Hippocampal formation (tissue), 2 donors: ENCODE measurements at regions not wholly inside any gene's neighbourhood (a gene's known extent, or its start where the extent isn't known, plus 50 kb on each side); places are given as distances from the start of the nearest gene placed in this dataset.

Experiments used
- DNase-seq, 2 donors: peaks; one replicate each; lab custom pipeline; 2025; lab: John Stamatoyannopoulos, UW

DNA sequence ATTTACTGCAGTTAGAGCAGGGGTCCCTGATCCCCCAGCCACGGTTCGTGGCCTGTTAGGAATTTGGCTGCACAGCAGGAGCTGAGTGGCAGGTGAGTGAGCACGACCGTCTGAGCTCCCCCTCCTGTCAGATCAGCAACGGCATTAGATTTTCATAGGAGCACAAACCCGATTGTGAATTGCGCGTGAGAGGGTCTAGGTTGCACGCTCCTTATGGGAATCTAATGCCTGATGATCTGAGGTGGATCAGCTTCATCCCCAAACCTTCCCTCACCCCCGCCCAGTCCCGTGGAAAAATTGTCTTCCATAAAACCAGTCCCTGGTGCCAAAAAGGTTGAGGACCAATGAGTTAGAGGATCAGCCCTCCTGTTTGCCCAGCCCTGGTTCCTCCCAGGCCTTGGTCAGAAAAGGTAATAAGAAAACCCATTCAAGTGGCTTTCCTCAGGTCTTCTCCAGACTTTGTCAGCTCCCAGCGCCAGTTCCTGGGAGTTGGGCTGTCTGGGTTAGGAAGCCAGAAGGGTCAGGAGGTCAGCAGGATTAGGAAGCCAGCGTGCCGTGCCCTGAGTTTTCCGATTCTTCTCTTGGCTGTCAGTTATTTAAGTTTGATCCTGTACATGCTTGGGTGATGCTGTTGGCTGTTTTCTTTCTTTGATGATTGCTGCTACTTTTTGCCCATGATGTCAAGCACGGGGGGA is 139.9 kb upstream of the PMEPA1 start:
- DNase-seq: no peak

DNA sequence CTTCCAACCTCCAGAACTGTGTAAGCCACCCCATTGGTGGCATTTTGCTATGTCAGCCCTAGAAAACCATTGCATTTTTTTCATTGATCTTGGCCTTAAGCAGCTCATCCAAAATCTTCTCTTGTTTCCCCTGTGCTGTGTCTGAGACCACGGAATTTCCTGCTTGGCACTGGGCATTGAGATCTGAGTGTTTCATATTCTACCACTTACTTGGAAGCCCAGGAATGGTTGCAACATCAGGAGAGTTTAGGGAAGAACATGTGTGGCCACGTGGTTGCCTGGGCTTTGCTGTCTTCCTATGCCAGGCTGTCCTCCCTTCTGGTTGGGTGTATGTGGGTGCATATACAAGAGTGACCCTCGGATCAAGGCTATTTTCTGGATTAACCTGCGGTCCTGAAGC is 139.3 kb upstream of the PMEPA1 start:
- no peak for DNase-seq

DNA sequence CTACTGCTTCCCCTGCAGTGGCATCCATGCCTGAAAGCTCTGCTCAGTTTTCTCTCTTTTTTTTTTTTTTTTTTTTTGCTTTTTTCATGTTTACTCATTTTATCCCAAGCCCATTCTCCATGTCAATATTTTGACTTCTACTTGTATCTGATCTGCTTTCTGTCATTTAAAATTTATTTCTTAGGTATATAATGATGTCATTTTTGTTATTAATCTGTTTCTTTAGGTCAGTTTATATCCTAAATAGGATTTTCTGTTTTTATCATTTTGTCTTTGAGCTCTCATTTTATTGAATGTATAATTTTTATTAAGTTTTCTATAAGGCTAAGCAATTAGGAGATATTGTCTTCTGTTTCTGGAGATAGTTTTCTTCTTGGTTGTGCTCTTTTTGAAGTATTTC is 138.5 kb upstream of the PMEPA1 start:
- no peak for DNase-seq

DNA sequence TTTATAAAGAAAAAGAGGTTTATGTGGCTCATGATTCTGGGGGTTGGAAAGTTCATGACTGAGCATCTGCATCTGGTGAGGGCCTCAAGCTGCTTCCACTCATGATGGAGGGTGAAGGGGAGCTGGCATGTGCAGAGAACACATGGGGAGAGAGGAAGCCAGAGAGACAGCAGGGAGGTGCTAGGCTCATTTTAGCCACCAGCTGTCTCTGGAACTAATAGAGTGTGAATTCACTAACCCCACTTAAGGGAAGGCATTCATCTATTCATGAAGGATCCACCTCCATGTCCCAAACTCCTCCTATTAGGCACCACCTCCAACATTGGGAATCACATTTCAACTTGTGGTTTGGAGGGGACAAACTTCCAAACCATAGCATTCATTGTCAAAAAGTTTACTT is 137.3 kb upstream of the PMEPA1 start:
- no peak for DNase-seq

DNA sequence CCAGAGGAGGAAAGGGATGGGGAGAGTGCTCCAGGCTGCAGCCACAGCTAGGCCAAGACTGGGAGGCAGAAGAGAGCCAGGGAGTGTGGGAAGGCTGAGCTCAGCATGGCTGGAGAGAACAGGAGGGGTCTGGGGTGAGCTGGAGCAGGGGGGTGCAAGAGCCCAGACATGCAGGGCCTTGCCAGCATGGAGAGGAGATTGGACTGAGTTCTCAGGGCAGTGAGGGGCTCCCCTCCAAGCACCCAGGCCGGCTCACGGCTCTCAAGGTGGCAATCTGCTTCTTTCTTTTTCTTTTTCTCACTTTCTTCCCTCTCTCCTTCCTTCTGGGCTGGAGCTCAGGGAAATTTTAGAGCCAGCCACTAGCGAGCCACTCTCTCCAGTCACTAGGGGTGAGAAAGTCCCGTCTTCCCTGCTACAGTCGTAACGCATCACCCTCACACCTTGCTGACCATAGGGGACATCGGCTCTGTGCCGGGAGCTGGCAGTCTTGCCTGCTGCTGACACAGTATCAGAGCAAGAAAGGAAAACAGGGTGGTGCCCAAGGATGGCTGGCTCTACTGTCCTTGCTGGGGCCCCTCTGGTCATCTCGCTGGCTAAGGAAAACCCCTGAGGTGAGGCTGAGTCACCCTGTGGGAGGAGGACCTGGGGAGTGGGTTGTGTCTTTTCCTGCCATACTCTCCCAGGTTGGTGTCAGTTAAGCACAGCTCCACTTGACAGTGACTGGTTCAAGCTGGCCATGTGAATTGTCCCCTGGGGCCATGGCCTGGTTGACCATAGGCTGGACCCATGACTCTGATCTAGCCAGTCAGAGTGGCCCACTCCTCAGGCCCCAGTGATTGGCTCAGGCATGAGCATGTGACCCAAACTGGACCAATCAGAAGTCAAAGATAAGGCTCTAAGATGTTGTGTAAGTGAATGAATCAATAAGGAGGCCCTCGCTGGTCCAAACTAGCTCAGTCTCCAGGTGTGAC is 135.1 kb upstream of the PMEPA1 start:
- no peak for DNase-seq

DNA sequence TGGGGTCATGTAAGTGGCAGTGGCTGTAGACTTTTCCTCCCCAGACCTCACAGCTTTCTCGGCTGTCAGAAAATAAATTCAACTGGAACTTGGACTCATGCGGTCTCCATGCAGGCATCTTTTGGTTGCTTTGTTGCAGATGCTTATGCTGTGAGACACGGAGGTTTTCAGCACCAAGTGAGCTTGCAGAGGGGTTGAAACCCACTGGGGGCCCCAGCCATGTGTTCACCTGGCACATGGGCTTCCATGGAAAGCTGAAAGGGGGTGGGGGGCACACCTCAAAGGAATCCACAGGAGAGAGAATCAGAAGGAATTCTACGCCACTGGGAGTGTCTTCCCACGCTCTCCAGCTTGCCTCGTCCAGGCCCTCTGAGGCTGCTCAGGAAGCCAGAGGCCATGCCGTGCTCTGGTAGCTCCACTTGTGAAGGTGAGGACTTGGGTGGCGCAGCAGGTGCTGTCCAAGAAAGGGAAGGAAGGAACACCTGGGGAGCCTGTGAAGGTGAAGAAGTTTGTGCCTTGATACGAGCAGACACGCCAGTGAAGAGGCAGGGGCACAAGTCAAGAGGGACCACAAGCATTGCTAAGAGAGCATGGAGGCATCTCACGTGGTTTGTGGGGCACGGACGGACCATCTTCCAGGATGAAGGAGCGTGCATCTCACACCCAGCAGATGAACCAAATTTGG is 134.3 kb upstream of the PMEPA1 start:
- no peak for DNase-seq

DNA sequence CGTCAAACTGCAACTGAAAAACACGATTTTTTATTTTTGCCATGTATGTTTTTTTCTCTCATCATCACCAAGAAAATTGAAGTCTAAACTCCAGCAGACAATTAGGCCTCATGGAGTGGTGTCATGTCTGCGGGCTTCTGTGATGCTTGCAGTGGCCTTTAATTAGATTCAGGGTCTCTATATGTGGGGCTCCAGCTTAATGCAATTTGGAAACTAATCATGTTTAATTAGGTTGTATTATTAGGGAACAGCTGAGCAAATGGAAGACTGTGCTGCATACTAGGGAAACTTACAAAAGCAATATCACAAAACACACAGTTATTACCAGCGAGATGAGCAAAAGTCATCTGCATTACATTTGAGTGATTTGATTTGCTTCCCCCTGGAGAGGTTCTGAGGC is 132.9 kb upstream of the PMEPA1 start:
- DNase-seq: no peak

DNA sequence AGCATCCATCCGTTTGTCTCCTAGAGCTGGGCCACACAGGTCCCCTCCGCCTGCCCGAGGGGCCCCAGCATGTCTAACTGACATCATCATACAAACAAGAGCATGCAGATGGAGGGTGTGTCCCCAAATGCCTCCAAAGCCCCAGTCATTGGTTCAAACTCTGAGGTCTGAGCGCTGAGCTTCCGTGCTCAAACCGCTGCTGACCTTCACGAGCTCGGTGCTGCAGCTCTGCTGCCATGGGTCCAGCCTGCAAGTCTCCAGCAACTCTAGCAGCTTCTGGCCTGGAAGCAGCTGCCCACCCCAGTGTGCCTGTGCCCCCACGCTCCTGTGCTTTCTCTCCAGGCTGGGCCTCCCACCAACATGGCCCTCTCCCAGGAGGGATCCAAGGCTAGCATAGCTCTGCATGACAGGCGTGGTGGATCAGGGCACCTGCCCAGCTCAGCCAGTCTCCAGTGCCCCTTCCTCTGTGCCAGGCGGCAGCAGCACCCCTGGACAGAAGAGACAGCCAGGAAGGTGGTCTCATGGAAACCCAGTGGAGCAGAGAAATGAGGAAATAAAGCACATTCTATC is 131.6 kb upstream of the PMEPA1 start:
- no peak for DNase-seq

DNA sequence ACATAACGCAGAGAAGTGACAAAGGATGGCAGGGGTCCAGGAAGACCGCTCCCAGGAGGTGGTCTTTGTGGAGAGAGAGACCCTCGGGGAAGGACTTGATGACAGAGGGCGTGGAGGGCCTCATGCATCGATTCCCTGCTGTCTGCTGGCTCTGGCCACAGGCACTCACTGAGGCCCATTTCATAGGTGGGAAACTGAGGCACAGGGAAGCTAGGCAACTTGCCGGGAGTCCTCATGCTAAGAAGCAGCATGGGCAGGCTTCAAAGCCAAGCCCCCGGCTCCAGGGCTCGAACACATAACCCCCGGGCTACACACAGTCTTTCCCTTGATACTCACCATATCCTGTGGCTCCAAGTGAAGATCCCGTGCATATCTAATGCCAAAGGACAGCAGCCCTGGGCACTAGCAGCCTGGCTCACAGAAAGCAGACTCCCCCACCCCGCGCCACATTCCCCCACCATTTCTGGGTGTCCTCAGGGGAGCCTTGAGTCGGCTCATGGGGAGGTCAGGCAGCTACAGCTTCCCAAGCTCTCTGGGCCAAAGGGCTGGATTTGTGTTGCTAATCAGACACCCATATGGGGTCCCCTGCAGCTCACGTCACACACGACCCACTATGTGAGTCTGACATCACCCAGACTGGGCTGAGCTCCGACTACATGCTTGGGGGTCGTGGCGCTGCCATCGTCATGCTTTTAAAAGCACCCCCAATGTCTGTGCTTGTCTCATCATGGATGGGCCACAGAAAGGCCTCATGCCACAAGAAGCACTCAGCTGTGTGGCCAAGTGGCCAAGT is 130.9 kb upstream of the PMEPA1 start:
- no peak for DNase-seq

DNA sequence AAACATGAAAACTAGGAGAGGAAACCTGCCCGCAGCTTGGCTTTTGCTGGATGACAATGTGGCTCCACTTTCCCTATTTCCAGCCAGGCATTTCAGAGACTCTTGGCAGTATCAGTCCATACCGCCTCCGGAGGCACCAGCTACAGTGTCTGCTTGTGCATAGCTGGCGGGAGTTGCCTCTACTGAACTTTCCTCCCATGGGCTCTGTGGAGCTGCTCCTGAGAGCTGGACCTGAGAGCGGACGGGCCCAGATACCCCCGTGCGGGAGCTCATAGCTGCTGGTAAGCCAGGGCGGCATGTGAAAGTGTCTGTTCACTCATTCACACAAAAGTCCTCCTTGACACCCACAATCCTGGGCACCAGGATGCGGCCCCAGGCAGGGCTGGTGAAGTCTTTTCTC is 130.3 kb upstream of the PMEPA1 start:
- DNase-seq: peak in 1 of 2 donors; percentile 19

DNA sequence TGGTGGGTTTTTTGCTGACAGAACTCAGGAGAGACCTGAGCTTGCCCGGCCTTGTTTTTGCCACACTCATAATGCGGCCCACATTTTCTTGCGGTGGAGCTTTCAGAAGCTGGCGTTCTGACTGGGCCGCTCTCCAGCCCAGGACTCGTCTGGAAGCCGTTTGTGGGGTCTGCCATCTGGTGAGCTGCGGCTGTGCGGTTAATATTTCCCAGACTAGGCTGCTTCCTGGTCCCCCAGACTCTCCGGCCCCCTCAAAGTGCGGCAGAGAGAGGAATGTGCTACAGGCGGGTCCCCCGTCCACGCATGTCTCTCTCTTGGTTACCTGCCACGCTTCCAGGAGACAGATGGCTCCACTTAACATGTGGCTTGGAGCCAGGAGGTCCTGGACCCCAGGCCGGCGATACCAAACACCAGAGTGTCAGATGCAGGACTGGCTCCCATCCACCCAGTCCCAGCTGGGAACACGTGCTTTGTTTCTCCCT is 128.9 kb upstream of the PMEPA1 start:
- peak in 1 of 2 donors; percentile 4 for DNase-seq

DNA sequence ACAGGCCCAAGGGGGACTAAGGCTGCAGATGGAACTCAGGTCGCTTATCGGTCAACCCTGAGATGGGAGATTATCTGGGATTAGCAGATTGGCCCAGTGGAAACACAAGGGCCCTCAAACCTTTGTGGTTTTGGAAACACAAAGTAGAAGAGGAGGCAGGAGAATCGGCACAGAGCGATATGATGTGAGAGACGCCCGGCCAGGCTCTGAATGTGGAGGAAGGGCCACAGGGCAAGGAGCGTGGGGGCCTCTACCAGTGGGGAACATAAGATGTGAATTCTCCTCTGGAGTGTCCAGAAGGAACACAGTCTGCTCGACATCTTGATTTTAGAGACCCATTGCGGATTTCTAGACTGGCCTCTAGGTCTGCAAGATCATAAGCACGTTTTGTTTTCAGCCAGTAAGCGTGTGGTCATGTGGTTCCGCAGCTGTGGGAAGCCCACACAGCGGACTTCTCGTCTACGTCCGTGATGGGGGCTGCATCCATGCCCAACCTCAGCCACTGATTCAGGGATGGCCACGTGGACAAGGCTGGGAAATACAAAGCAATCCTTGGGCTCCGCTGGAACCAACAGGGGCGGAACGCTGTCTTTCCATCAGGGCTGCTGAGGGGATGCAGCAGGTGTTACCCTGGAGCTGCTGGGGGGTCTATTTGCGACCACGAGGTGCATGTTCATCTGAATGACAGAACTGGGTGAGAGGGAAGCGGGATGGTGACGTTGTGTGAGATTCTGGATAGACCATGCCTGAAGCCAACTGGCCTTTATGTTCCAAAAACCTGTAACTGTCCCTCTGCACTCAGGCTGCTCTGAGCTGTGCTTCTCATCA is 127.6 kb upstream of the PMEPA1 start:
- DNase-seq: no peak

DNA sequence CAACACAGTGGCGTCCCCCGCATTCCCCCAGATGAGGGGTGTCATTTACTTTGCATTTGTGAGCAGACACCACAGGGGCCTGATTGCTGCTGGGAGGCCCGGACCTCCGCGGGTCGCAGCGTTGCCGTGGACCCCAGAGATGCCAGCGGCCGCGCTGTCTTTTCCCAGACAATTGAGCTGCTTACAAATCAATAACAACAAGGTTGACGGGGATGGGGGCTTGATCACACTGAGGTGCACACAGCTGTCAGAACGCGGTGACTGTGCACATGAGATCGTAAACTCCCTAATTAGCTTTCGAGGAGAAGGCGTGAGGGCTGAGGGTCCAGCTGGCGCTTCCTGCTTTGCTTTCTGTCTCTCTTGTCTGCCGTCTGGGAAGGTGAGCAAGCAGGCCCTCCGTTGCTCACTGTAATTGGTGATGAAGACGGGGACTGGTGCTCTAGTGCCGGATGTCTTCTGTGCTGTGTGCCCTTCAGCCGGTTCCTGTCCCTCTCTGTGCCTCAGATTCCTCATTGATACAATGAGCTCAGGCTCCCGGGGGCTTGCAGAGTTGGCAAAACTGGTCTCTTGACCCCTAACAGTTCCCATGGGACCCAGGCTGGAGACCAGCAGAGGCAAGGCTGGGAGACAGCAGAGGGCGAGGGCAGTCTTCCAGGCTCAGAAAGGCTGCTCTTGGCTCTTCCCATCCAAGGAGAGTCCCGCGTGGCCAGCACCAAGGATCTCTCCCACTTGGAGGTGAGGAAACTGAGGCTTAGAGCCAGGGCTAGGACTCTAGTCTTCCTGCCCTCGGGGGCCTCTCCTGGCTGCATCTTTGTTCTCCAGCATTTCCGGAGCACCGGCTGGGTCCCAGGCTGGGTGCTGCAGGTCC is 126.0 kb upstream of the PMEPA1 start:
- no peak for DNase-seq

DNA sequence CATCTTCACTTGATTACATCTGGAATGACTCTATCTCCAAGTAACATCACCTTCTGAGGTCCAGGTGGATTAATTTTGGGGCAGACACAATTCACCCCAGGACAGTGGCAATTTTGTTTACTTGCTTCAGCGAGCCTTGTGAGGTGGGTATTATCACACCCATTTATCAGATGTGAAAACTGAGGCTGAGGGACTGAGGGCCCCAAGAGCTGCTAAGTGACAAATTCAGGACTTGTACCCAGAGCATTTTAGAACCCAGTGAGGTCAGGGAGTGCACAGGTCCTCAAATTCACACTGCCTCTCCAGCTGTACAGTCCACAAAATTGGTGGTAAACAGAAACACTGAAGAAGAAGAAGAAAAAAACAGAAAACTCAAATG is 125.2 kb upstream of the PMEPA1 start:
- DNase-seq: no peak

DNA sequence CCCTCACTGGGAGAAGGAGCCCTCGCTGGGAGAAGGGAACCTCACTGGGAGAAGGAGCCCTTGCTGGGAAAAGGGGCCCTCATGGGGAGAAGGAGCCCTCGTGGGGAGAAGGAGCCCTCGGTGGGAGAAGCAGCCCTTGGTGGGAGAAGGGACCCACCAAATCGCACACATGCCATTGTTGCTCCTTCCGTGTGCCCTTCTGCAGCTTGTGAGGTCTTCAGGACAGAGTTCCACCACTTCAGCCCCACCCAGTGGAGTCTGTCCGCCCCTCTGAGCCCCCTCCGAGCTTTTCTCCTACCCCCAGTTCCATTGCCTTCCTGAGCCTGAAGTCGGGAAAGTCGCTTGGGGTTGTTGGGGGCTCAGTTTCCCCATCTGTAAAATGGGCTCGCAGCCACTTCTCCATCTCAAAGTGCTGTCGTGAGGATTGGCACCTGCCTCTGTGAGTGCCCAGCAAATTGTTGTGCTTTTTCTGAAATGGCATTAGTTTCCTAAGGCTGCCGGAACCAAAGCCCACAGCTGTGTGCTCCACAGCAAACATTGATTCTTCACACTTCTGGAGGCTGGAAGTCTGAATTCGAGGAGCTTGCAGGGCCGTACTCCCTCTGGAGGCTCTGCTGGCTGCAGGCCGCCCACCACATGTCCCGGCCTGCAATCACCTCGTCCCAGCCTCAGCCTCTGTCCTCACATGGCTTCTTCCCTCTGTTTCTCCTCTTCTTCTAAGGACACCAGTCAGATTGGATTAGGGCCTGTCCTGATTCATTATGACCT is 124.7 kb upstream of the PMEPA1 start:
- no peak for DNase-seq

DNA sequence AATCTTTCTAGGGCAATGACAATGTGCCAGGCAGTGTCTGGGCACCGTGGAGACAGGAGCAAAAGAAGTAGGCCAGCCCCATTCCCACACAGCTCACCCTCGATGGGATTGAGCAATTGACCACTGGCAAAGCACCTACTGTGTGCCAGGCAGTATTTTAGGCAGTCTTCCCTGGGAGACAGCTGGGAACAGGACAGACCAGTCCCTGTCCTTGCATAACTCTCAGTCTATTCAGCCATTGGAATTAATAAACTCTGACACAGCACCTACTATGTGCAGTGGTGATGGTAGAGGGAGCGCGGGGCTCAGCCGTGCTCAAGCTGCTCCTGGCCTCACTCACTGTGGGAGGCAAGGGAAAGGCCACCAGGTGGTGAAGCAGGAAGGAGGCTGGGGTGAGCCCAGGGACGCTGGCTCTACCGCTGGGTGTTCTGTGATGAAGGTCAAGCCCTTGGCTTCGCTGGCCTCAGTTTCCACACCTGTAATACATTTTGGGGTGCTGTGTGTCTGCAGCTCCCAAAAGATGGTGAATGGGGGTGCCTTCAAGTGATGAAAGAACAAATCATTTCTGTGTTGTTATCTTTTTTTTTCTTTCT is 122.3 kb upstream of the PMEPA1 start:
- no peak for DNase-seq

DNA sequence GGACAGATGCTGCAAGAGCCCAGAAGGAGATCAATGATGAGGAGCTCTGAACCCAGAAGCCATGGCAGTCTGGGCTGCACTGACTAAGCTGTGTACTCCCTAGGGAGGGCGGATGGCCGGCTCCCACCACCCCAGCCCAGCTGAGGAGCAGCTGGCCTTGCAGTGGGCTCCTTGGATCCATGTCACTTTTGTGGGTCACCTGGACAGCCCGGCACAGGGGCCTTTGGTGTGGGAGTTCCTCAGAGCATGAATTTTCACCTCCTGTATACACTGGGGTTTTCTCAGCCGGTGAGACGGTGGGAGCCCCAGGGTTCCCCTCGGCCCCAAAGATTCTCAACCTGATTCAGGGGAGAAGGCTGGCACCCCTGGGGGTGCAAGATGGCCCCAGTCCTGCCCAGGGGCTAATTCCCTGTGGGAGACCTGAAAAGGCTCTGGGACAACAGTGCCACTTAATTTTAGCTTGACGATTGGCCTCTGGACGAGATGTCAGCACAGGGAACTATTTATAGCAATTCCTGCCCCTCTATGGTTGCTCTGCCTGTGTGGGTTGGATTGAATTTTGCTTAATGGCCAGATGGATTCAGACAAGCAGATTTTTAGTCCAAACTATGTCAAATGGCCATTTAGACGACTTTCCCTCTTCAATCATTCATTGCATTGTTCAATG is 121.6 kb upstream of the PMEPA1 start:
- DNase-seq: no peak

DNA sequence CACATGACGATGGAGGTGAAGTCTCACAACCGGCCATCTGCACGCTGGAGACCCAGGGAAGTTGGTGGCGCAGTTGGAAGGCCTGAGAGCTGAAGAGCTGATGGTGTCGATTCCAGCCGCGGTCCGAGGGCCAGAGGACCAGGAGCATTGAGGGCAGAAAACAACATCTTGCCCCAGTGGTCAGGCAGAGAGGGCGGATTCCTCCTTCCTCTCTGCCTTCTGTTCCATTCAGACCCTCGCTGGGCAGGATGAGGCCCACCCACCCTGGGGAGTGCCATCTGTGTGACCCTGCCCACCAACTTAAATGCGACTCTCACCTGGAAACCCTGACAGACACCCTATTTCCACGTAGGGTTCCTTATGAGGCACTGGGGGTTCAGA is 120.7 kb upstream of the PMEPA1 start:
- no peak for DNase-seq
